CD4-positive, alpha-beta T cell treated with Interleukin-4 for 1 hour (primary cell): ENCODE measurements at regions not wholly inside any gene's neighbourhood (a gene's known extent, or its start where the extent isn't known, plus 50 kb on each side); places are given as distances from the start of the nearest gene placed in this dataset.

Experiments
- DNase-seq, 2 donors: peaks; one replicate each; pipeline ENCODE4 v3.0.0-alpha.2; 2020 to 2022

GRCh38 chr3:117266806-117267205 lies 557.2 kb downstream of the TUSC7 start:
- DNase-seq = no peak

GRCh38 chr3:117268318-117268717 lies 558.7 kb downstream of the TUSC7 start:
- no peak for DNase-seq

- DNase-seq = no peak
Observed at GRCh38 chr3:117272274-117272673, 562.7 kb downstream of the TUSC7 start.

GRCh38 chr3:117272876-117273523 lies 563.4 kb downstream of the TUSC7 start:
- no peak for DNase-seq

GRCh38 chr3:117277816-117278215 lies 568.2 kb downstream of the TUSC7 start:
- no peak for DNase-seq

- DNase-seq = no peak
Observed at GRCh38 chr3:117278424-117279190, 569.0 kb downstream of the TUSC7 start.

GRCh38 chr3:117281371-117281770 lies 571.8 kb downstream of the TUSC7 start:
- DNase-seq = no peak

GRCh38 chr3:117282566-117282965 lies 573.0 kb downstream of the TUSC7 start:
- DNase-seq = no peak

GRCh38 chr3:117285737-117286136 lies 576.2 kb downstream of the TUSC7 start:
- DNase-seq = no peak

GRCh38 chr3:117286488-117286887 lies 576.9 kb downstream of the TUSC7 start:
- no peak for DNase-seq

- DNase-seq = no peak
Observed at GRCh38 chr3:117287602-117288001, 578.0 kb downstream of the TUSC7 start.

- DNase-seq = no peak
Observed at GRCh38 chr3:117291476-117291875, 581.9 kb downstream of the TUSC7 start.

GRCh38 chr3:117297065-117297464 lies 587.5 kb downstream of the TUSC7 start:
- DNase-seq = no peak

- DNase-seq = no peak
Observed at GRCh38 chr3:117297541-117297940, 588.0 kb downstream of the TUSC7 start.

GRCh38 chr3:117298273-117298672 lies 588.7 kb downstream of the TUSC7 start:
- no peak for DNase-seq

- no peak for DNase-seq
Observed at GRCh38 chr3:117302428-117302827, 592.8 kb downstream of the TUSC7 start.

- DNase-seq = no peak
Observed at GRCh38 chr3:117303443-117303842, 593.9 kb downstream of the TUSC7 start.

- no peak for DNase-seq
Observed at GRCh38 chr3:117304681-117305080, 595.1 kb downstream of the TUSC7 start.

GRCh38 chr3:117305681-117306080 lies 596.1 kb downstream of the TUSC7 start:
- no peak for DNase-seq

GRCh38 chr3:117306299-117306698 lies 596.7 kb downstream of the TUSC7 start:
- DNase-seq = no peak

- DNase-seq = no peak
Observed at GRCh38 chr3:117308353-117308752, 598.8 kb downstream of the TUSC7 start.

- DNase-seq = no peak
Observed at GRCh38 chr3:117308756-117309155, 599.2 kb downstream of the TUSC7 start.

- DNase-seq = no peak
Observed at GRCh38 chr3:117310536-117310935, 601.0 kb downstream of the TUSC7 start.

GRCh38 chr3:117314441-117315150 lies 605.0 kb downstream of the TUSC7 start:
- no peak for DNase-seq
